HEK293 (cell line): ENCODE measurements at regions not wholly inside any gene's neighbourhood (a gene's known extent, or its start where the extent isn't known, plus 50 kb on each side); places are given as distances from the start of the nearest gene placed in this dataset.

Experiments
- CTCF ChIA-PET: fragments of 350-600 bp; formaldehyde crosslinking; extraction: SDS; loops from one replicate; lab custom pipeline; 2021; ENCODE audit warnings: antibody characterized with exemption; lab: Yijun Ruan, JAX
- POLR2A ChIA-PET: fragments of 300-600 bp; formaldehyde crosslinking; extraction: SDS; loops from one replicate; lab custom pipeline; 2020; ENCODE audit warnings: antibody characterized with exemption, inconsistent platforms; lab: Yijun Ruan, JAX
- H3K27ac ChIP-seq: fragments of 200-500 bp; sonication (Bioruptor generic); 2 replicates; pipeline ENCODE4 v1.5.1; 2014; ENCODE audit warnings: low read depth, low read length, control low read depth, inconsistent platforms; ENCODE audit errors: extremely low read depth
- H3K36me3 ChIP-seq, 2 experiments: fragments of 200-500 bp in 1 of 2; sonication (Bioruptor generic) in 1 of 2; 1 replicate in 1 of 2; 2 replicates in 1 of 2; pipeline ENCODE4 v1.5.1; 2014 to 2017; ENCODE audit warnings: inconsistent platforms in 2 of 2, low read length in 2 of 2; ENCODE audit not compliant: control insufficient read depth in 2 of 2, insufficient read depth in 1 of 2
- H3K4me1 ChIP-seq: fragments of 200-500 bp; sonication (Bioruptor generic); 2 replicates; pipeline ENCODE4 v1.5.1; 2014; ENCODE audit warnings: mild to moderate bottlenecking, low read length, inconsistent platforms; ENCODE audit not compliant: control insufficient read depth, insufficient read depth
- H3K4me3 ChIP-seq: 2 replicates; pipeline ENCODE4 v1.5.1; 2011; ENCODE audit warnings: low read depth, mild to moderate bottlenecking, control low read depth, low read length, moderate library complexity
- H3K9me3 ChIP-seq: fragments of 200-500 bp; sonication (Bioruptor generic); 2 replicates; pipeline ENCODE4 v1.5.1; 2014; ENCODE audit warnings: low read depth, low read length, inconsistent platforms; ENCODE audit not compliant: control insufficient read depth, insufficient read depth
- CTCF ChIP-seq: fragments of 450-650 bp; formaldehyde crosslinking; IDR thresholded peaks from 2 replicates; pipeline ENCODE4 v1.5.1; 2016; ENCODE audit warnings: missing biosample characterization, missing genetic modification characterization
- OSR2 ChIP-seq: fragments of 450-650 bp; formaldehyde crosslinking; IDR thresholded peaks from 2 replicates; pipeline ENCODE4 v1.5.1; 2016; ENCODE audit warnings: missing biosample characterization, missing genetic modification characterization
- PRDM10 ChIP-seq: fragments of 450-650 bp; formaldehyde crosslinking; IDR thresholded peaks from 2 replicates; pipeline ENCODE4 v1.5.1; 2016; ENCODE audit warnings: missing biosample characterization, missing genetic modification characterization
- SETDB1 ChIP-seq: IDR thresholded peaks from one replicate; pipeline ENCODE4 v1.6.1; 2017; ENCODE audit warnings: mild to moderate bottlenecking, low read length, moderate library complexity, mixed read lengths; ENCODE audit not compliant: insufficient read length
- ZEB2 ChIP-seq: fragments of 450-650 bp; formaldehyde crosslinking; IDR thresholded peaks from 2 replicates; pipeline ENCODE4 v1.5.1; 2016; ENCODE audit warnings: missing biosample characterization, missing genetic modification characterization
- ZNF146 ChIP-seq: fragments of 450-650 bp; formaldehyde crosslinking; IDR thresholded peaks from 2 replicates; pipeline ENCODE4 v1.5.1; 2016; ENCODE audit warnings: missing biosample characterization, missing genetic modification characterization
- ZNF157 ChIP-seq: fragments of 450-650 bp; formaldehyde crosslinking; IDR thresholded peaks from 2 replicates; pipeline ENCODE4 v1.5.1; 2016; ENCODE audit warnings: missing biosample characterization, missing genetic modification characterization
- ZNF16 ChIP-seq: fragments of 450-650 bp; formaldehyde crosslinking; IDR thresholded peaks from 2 replicates; pipeline ENCODE4 v1.5.1; 2016; ENCODE audit warnings: low read depth, missing biosample characterization, missing genetic modification characterization
- ZNF23 ChIP-seq: fragments of 450-650 bp; formaldehyde crosslinking; IDR thresholded peaks from 2 replicates; pipeline ENCODE4 v1.5.1; 2016; ENCODE audit warnings: missing biosample characterization, missing genetic modification characterization, borderline replicate concordance
- ZNF426 ChIP-seq: fragments of 450-650 bp; formaldehyde crosslinking; IDR thresholded peaks from 2 replicates; pipeline ENCODE4 v1.5.1; 2017; ENCODE audit warnings: missing biosample characterization, missing genetic modification characterization, mild to moderate bottlenecking, inconsistent platforms, moderate library complexity
- ZNF513 ChIP-seq: fragments of 450-650 bp; IDR thresholded peaks from 2 replicates; pipeline ENCODE4 v1.5.1; 2018; ENCODE audit warnings: missing biosample characterization, missing genetic modification characterization
- ZNF549 ChIP-seq: fragments of 450-650 bp; IDR thresholded peaks from 2 replicates; pipeline ENCODE4 v1.5.1; 2018; ENCODE audit warnings: missing biosample characterization, missing genetic modification characterization, mild to moderate bottlenecking, inconsistent platforms, moderate library complexity
- ZNF585B ChIP-seq: fragments of 450-650 bp; formaldehyde crosslinking; IDR thresholded peaks from 2 replicates; pipeline ENCODE4 v1.5.1; 2016; ENCODE audit warnings: missing biosample characterization, missing genetic modification characterization
- ZNF792 ChIP-seq: fragments of 450-650 bp; formaldehyde crosslinking; IDR thresholded peaks from 2 replicates; pipeline ENCODE4 v1.5.1; 2016; ENCODE audit warnings: missing biosample characterization, missing genetic modification characterization

GRCh38 chr2:9770006-9770307 lies 73.3 kb upstream of the TAF1B start (continued):
- TF ChIP-seq ZNF513 (no peak), ZNF146 (tag by site-specific recombination) (no peak), ZNF549 (tag by site-specific recombination) (no peak)

GRCh38 chr2:9770308-9771100 lies 72.8 kb upstream of the TAF1B start:
- Histone ChIP-seq H3K4me1 (no peaks in the 10 kb centered on the region), H3K4me3 (no peak overlapping the region), H3K9me3 (no peaks in the 10 kb centered on the region), H3K27ac (no peak overlapping the region), H3K36me3 (no peaks in the 10 kb centered on the region)
- CTCF ChIA-PET, result interaction anchor here (0.6 to 3.0 kb wide), 42 partner anchors 9 to 685 kb away, joined by 3 to 25 read pairs (median 4); partner anchors contain the start of gene YWHAQ
- no peak for TF ChIP-seq ZNF585B (tag by site-specific recombination)
- 0 out of 2 replicates have a peak, but pooled peaks have one; percentile 39 for TF ChIP-seq CTCF (tag by site-specific recombination)
- TF ChIP-seq ZEB2 (tag by site-specific recombination), result no peak
- TF ChIP-seq PRDM10 (tag by site-specific recombination), result peak; percentile 59; the same call in 1 of the 2 replicates
- POLR2A ChIA-PET, result interaction anchor here (1.7 to 2.1 kb wide), 2 partner anchors 140 to 215 kb away, joined by 6 to 9 read pairs; partner anchors contain the start of genes ADAM17 and YWHAQ

GRCh38 chr2:9771101-9771449 lies 72.2 kb upstream of the TAF1B start:
- Histone ChIP-seq H3K36me3 (no peaks in the 10 kb centered on the region), H3K9me3 (no peaks in the 10 kb centered on the region), H3K27ac (no peak overlapping the region), H3K4me1 (no peaks in the 10 kb centered on the region), H3K4me3 (no peak overlapping the region)
- ChIA-PET CTCF (interaction anchor here (0.6 to 3.0 kb wide), 31 partner anchors 8 to 664 kb away, joined by 3 to 25 read pairs (median 4); partner anchors contain the start of gene YWHAQ), POLR2A (interaction anchor here (2.1 kb wide), 1 partner anchor 140 kb away, joined by 9 read pairs; the partner anchor contains the start of gene YWHAQ)
- no peak for TF ChIP-seq SETDB1
- no peak for TF ChIP-seq ZNF16 (tag by site-specific recombination)
- no peak for TF ChIP-seq OSR2 (tag by site-specific recombination)
- TF ChIP-seq ZNF792 (tag by site-specific recombination), result no peak
- no peak for TF ChIP-seq ZNF23 (tag by site-specific recombination)
- no peak for TF ChIP-seq ZNF426 (tag by site-specific recombination)
- no peak for TF ChIP-seq ZNF157 (tag by site-specific recombination)
- TF ChIP-seq PRDM10 (tag by site-specific recombination), result no peak
